ENCODE measurements at regions not wholly inside any gene's neighbourhood (a gene's known extent, or its start where the extent isn't known, plus 50 kb on each side); places are given as distances from the start of the nearest gene placed in this dataset.

DNA sequence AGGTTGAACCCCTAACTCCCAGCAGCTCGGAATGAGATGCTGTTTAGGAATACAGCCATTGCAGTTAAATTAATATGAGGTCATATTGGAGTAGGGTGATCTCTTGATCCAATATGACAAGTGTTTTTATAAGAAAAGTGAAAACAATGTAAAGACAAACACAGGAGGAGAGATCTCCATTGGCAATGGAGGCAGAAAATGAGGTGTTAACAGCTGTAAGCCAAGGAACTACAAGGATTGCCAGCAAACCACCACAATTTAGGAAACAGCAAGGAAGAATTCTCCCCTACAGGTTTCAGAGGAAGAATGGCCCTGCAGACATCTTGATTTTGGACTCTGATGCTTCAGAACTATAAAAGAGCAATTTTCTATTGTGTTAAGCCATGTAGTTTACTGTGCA is 774.3 kb downstream of the MRPL39 start:
- TF ChIP-seq, protein P1, sequence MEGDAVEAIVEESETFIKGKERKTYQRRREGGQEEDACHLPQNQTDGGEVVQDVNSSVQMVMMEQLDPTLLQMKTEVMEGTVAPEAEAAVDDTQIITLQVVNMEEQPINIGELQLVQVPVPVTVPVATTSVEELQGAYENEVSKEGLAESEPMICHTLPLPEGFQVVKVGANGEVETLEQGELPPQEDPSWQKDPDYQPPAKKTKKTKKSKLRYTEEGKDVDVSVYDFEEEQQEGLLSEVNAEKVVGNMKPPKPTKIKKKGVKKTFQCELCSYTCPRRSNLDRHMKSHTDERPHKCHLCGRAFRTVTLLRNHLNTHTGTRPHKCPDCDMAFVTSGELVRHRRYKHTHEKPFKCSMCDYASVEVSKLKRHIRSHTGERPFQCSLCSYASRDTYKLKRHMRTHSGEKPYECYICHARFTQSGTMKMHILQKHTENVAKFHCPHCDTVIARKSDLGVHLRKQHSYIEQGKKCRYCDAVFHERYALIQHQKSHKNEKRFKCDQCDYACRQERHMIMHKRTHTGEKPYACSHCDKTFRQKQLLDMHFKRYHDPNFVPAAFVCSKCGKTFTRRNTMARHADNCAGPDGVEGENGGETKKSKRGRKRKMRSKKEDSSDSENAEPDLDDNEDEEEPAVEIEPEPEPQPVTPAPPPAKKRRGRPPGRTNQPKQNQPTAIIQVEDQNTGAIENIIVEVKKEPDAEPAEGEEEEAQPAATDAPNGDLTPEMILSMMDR (optimal IDR thresholded peaks at IDR 0.05 in 1 of 3, IDR thresholded peaks at IDR 0.05 in 1 of 3, conservative IDR thresholded peaks at IDR 0.05 in 1 of 3; ENCODE audit: extremely low read depth in 1 of 3, insufficient read depth in 2 of 3, low read length in 3 of 3), result no peak
- no peak for TF ChIP-seq EZH2 (IDR thresholded peaks at IDR 0.05; ENCODE audit: low read length)

All from keratinocyte (primary cell).